ENCODE measurements at regions not wholly inside any gene's neighbourhood (a gene's known extent, or its start where the extent isn't known, plus 50 kb on each side); places are given as distances from the start of the nearest gene placed in this dataset.

DNA sequence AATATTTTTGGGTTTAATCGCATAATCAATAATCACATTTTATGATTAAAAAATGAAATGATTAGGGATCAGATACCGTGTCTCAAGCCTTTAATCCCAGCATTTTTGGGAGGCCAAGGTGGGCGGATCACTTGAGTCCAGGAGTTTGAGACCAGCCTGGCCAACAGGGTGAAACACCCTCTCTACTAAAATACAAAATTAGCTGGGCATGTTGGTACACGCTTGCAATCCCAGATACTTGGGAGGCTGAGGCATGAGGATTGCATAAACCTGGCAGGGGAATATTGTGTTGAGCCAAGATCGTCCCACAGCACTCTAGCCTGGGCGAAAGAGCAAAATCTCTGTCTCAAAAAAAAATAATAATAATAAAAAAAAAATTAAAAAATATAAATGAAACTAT, 1581.4 kb downstream of the KCNT2 start:
- no peak for DNase-seq (ENCODE audit: low read depth)
- no peak overlapping the region for H3K4me3 ChIP-seq (replicated peaks; ENCODE audit: low read depth, low read length)
- TF ChIP-seq, protein P1, sequence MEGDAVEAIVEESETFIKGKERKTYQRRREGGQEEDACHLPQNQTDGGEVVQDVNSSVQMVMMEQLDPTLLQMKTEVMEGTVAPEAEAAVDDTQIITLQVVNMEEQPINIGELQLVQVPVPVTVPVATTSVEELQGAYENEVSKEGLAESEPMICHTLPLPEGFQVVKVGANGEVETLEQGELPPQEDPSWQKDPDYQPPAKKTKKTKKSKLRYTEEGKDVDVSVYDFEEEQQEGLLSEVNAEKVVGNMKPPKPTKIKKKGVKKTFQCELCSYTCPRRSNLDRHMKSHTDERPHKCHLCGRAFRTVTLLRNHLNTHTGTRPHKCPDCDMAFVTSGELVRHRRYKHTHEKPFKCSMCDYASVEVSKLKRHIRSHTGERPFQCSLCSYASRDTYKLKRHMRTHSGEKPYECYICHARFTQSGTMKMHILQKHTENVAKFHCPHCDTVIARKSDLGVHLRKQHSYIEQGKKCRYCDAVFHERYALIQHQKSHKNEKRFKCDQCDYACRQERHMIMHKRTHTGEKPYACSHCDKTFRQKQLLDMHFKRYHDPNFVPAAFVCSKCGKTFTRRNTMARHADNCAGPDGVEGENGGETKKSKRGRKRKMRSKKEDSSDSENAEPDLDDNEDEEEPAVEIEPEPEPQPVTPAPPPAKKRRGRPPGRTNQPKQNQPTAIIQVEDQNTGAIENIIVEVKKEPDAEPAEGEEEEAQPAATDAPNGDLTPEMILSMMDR (IDR thresholded peaks at IDR 0.05; ENCODE audit: low read length, missing control alignments) = no peak

DNA sequence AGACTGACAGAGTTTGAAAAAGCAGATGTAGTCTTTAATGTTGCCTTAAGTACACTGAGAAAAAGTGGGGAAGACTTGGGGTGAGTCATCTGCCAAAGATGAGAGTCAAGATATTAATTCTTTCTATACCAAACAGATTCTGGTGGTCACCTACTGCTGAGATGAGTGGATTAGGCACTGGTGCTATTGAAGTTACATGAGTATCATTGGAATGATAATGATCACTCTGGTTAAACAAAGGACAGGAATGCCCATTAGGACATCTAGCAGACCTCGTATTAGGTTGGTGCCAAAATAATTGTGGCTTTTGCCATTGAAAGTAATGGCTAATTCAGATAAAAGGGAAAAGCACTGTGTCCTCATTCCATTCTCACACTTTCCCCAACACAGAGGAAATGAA, 1588.9 kb downstream of the KCNT2 start:
- TF ChIP-seq, protein P1 (IDR thresholded peaks at IDR 0.05; ENCODE audit: low read length, missing control alignments) = no peak
- no peak for DNase-seq (ENCODE audit: low read depth)
- H3K4me3 ChIP-seq (replicated peaks; ENCODE audit: low read depth, low read length) = no peak overlapping the region

DNA sequence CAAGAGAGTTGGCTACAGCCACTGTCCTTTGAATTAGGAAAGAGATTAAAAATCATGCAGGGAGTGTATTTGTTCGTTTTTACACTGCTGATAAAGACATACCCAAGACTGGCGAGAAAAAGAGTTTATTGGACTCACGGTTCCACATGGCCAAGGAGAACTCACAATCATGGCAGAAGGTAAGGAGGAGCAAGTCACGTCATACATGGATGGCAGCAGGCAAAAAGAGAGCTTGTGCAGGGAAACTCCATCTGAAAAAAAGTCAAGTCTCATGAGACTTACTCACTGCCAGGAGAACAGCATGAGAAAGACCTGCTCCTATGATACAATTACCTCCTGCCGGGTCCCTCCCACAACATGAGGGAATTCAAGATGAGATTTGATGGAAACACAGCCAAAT, 1595.2 kb downstream of the KCNT2 start:
- DNase-seq (ENCODE audit: low read depth) = no peak
- TF ChIP-seq, protein P1 (IDR thresholded peaks at IDR 0.05; ENCODE audit: low read length, missing control alignments) = no peak
- no peak overlapping the region for H3K4me3 ChIP-seq (replicated peaks; ENCODE audit: low read depth, low read length)

DNA sequence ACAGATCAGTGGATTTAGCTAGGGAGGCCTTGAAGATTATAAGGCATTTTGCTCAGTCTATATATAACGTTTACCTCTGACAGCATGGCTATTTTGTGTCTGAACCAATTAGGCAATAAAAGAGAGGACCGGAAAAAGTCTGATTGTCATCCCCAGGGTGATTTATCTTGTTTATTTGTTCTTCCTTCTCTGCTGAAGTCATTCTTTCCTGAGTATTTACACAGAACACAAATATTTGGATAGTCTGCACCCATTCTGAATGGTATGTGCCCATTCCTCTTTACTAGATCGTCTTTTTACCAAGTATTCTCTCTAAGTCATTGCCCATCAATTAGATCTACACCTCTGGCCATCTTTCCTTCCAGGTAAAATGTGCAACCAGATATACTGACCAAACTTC, 1602.9 kb downstream of the KCNT2 start:
- TF ChIP-seq, protein P1 (IDR thresholded peaks at IDR 0.05; ENCODE audit: low read length, missing control alignments) = no peak
- no peak for DNase-seq (ENCODE audit: low read depth)
- H3K4me3 ChIP-seq (replicated peaks; ENCODE audit: low read depth, low read length) = no peak overlapping the region

DNA sequence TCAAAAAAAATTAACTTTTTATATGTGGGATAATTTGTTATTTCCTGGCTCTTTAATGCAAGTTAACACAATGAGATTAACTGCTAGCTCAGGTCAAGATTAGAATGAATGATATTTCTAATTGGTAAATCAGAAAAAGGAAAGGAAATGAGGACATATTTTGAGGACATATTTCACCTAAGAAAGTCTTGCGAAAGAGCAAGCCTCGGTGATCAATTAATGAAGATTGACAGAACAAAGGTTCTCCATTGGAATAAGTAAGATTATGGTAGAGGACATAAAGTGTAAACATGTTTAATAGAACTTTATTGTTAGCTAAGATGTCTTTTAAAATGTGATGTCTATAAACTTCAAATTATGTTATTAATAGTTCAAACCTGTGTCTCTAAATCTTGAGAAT, 1617.8 kb downstream of the KCNT2 start:
- no peak for DNase-seq (ENCODE audit: low read depth)
- TF ChIP-seq, protein P1 (IDR thresholded peaks at IDR 0.05; ENCODE audit: low read length, missing control alignments) = no peak
- no peak overlapping the region for H3K4me3 ChIP-seq (replicated peaks; ENCODE audit: low read depth, low read length)

DNA sequence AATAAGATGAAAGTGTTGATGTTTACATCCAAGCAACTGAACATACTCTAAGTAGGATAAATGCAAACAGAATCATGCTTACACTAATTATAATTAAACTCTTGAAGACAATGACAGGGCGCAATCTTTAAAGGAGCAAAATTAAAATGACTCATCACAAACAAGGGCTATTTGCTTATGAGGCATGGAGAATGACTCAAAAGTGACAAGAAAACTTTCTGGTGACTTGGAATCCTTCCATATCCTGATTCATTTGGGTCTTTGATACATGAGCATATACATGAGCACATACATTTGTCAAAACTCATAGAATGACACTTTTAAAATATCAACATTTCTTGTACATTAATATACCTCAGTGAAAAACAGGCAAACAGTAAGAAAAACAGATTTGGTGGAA, 1632.3 kb downstream of the KCNT2 start:
- DNase-seq (ENCODE audit: low read depth) = peak; percentile 3
- TF ChIP-seq, protein P1 (IDR thresholded peaks at IDR 0.05; ENCODE audit: low read length, missing control alignments) = no peak
- no peak overlapping the region for H3K4me3 ChIP-seq (replicated peaks; ENCODE audit: low read depth, low read length)

DNA sequence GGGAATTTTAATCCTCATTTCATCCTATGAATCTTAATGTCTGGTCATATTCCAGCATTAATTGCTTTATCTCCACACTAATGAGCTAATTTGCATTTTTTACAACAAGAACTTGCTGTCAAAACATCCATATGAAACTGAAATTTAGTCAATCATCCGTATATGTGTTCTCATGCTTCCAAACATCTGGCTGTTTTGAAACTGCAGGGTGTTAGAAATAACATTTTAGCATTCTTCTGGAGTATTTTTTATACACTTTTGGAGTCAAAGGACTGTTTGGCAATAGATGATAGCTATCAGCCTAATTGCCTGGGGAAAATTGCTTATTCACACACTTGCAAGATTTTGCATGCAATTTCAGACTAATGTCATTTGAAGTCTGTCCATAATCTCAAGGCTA, 1639.3 kb downstream of the KCNT2 start:
- TF ChIP-seq, protein P1 (IDR thresholded peaks at IDR 0.05; ENCODE audit: low read length, missing control alignments) = no peak
- no peak for DNase-seq (ENCODE audit: low read depth)
- H3K4me3 ChIP-seq (replicated peaks; ENCODE audit: low read depth, low read length) = no peak overlapping the region
